GM12875 (cell line): ENCODE measurements at regions not wholly inside any gene's neighbourhood (a gene's known extent, or its start where the extent isn't known, plus 50 kb on each side); places are given as distances from the start of the nearest gene placed in this dataset.

ENCODE experiments used
- H3K4me3 ChIP-seq: one replicate; pipeline ENCODE4 v1.5.1; 2011; ENCODE audit warnings: low read depth, low read length, control low read depth
- TF ChIP-seq, protein P1 (sequence below): IDR thresholded peaks from 2 replicates; pipeline ENCODE4 v1.5.1; 2011; ENCODE audit warnings: low read depth, mild to moderate bottlenecking, control low read depth, inconsistent platforms, low read length, moderate library complexity, borderline replicate concordance; ENCODE audit not compliant: insufficient read depth

DNA sequence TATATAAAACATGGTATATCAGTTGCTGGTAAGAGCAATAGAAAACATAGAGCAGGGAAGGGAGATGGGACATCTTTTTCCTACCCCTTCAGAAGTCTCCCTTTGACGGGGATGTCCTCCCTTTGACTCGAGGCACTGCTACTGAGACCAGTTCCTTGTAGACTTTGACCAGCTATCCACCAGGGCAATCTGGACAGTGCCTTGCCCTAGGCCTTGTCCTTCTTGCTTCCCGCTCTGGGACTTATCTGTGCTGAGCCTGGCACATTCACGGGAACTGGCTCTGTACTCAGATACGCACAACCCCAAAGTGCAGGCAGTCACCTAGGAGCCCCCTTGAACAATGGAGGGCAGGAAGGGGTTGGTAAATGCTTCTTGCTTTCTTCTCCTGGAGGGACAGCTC, 116.6 kb upstream of the ANKH start:
- no peak overlapping the region for H3K4me3 ChIP-seq
- TF ChIP-seq, protein P1, sequence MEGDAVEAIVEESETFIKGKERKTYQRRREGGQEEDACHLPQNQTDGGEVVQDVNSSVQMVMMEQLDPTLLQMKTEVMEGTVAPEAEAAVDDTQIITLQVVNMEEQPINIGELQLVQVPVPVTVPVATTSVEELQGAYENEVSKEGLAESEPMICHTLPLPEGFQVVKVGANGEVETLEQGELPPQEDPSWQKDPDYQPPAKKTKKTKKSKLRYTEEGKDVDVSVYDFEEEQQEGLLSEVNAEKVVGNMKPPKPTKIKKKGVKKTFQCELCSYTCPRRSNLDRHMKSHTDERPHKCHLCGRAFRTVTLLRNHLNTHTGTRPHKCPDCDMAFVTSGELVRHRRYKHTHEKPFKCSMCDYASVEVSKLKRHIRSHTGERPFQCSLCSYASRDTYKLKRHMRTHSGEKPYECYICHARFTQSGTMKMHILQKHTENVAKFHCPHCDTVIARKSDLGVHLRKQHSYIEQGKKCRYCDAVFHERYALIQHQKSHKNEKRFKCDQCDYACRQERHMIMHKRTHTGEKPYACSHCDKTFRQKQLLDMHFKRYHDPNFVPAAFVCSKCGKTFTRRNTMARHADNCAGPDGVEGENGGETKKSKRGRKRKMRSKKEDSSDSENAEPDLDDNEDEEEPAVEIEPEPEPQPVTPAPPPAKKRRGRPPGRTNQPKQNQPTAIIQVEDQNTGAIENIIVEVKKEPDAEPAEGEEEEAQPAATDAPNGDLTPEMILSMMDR, result no peak

DNA sequence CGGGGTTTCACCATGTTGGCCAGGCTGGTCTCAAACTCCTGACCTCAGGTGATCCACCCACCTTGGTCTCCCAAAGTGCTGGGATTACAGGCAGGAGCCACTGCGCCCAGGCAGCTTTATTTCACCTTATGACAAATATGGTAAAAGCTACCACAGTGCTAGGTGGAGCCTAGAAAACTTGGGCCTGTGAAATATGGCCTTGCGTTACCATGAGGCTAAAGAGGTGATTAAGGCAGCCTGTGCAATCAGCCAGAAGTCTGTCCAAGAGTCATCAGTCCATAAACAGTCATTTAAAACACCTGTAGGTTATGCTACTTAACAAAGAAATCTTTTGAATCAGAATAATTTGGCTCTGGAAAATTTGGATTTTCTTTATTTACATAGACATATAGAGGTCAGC, 114.8 kb upstream of the ANKH start:
- TF ChIP-seq, protein P1, result no peak
- H3K4me3 ChIP-seq, result no peak overlapping the region

DNA sequence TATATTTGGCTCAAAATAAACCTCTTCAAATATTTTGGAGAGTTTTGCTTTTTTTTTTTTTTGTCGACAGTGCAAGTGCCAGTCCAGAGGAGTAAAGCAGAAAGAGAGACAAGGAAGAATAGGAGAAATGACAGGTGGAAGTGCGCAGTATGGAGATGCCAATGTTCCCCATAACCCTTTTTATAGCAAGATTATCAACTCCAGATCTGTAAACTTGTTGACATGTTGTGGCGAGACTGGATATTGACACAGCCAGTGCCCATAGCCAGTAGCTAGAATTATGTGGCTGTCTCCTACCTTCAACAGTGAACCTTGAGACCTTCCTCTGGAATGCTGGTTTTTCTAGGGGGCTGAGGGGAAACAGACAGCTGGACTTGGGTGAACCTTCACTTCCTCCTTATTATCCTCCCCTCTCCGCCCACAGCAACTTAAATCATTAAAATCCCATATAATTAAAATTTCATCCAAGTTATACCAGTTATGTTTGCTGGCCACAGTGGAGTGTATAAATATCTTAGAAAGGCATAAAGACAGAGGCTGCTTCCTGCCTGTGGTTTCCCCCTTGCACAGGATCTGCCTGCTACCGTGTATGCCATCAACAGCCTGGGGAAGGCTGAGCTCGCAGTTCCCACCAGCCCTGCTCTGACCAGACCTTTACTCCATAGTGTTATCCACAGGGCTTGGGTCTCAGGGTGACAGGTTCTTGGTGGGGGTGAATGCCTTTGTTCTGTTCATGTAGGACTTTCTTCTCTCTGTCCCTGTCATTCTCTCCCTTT, 112.3 kb upstream of the ANKH start:
- TF ChIP-seq, protein P1, result no peak
- no peak overlapping the region for H3K4me3 ChIP-seq

DNA sequence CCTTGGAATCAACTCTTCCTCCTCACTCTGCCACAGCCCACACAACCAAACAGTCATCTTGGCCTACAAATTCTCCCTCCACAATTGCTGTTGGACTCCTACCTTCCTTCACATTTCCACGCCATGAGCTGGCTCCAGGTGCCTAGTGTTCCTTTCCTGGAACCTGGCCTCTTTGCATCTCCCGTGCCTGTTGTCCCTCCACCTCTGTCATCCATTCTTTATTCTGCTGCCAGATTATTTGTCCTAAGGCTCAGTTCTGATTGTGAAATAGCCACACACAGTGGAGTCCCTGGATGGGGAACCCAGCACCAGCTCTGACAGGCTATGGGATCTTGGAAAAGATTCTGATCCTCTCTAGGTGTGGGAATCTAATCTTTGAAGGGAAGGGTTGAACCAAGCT, 109.1 kb upstream of the ANKH start:
- TF ChIP-seq, protein P1, result no peak
- no peak overlapping the region for H3K4me3 ChIP-seq

DNA sequence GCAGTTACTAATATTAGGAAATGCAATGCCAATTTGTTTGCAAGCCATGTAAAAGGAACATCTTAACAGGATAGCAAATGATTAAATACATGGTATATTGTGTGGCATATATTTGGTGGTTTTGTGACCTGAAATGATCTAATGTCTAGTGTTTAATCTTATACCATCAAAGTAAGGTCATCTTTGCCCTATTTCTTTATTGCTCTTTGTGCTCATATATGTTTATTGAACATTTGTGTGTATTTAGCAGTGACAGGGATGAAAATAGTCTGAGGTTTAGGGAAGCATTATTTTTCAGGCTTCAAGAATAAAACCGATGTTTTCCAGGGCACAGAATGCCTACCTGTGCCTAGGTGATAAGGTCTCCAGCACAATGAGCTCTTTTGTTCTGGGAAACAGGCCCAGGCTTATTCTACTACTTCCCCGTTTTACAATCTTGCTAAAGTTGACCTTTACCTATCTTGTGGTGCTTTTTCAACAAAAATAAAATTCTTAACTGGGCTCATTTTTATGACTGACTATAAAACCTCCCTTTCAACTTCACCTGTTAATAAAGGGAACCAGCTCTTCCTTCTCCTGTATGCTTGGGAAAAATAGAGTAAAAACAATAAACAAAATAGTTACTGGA, 105.6 kb upstream of the ANKH start:
- H3K4me3 ChIP-seq, result no peak overlapping the region

DNA sequence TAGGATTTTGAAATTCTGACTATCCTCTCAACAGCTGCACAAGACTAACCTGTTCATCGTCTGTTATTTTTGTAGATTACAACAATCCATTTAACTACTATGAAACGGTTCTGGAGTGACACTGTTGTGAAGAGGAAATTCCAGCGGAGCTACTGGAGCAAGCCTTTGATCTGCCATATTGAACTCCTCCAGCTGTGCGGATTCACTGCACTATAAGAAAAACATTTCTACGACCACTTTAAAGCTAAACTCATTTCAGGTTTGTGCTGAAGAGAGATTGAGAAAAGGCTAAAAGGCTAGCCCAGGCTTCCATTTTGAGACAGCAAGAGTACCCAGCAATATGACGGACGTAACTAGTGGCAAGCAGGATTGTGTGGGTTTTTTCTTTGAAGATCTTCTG, 104.9 kb upstream of the ANKH start:
- H3K4me3 ChIP-seq, result no peak overlapping the region
- TF ChIP-seq, protein P1, result no peak

More for the DNA sequence above, 105.6 kb upstream of the ANKH start:
- TF ChIP-seq, protein P1, result no peak

DNA sequence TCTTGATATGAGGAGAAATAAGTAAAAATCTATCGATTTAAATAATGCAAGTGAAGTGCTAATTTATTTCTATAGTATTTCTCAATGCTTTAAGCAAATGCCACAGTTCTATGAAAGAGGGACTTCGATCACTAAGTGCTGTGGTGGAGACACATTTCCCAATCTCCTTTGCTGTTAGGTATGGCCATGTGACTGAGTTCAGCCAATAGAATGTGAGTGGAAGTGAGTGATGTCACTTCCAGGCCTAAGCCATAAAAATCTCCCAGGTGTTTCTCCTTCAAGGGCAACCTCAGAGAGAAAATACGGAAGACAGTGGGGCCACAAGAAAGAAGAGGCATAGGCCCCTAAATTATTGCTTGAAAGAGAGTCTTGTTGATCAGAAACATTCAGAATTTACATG, 100.3 kb upstream of the ANKH start:
- H3K4me3 ChIP-seq, result no peak overlapping the region
- TF ChIP-seq, protein P1, result no peak
